DMS114 treated with DMSO at 0.1 percent for 48 hours (cell line): ENCODE measurements at regions not wholly inside any gene's neighbourhood (a gene's known extent, or its start where the extent isn't known, plus 50 kb on each side); places are given as distances from the start of the nearest gene placed in this dataset.

ENCODE experiments used
- DNase-seq: peaks from one replicate; lab custom pipeline; 2025; ENCODE audit not compliant: unreplicated experiment; lab: John Stamatoyannopoulos, UW

- DNase-seq = no peak
Measured at GRCh38 chr2:217058791-217059755, 199.2 kb upstream of the TNP1 start.

DNA sequence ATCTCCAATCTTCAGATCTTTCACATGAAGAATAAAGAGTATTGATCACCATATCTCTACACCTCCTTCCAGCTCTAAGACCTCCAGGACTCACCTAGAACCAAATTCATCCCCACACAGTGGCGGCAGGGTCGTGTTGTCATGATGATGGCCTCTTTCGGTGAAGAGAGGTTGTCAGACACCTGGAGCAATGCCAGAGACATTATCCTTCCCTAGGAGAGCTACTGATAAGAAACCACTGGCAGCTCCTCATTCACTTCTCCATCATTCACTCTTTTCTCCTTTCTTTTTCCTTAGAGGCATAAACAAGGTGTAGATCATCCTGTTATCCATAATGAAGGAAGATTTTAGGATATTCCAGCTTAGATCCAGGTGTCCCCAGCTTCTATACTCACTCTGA is 197.9 kb upstream of the TNP1 start:
- no peak for DNase-seq

GRCh38 chr2:217055624-217056023 is 195.8 kb upstream of the TNP1 start:
- no peak for DNase-seq

GRCh38 chr2:217054791-217055190 is 194.9 kb upstream of the TNP1 start:
- DNase-seq = no peak

- no peak for DNase-seq
Measured at GRCh38 chr2:217052856-217053577, 193.2 kb upstream of the TNP1 start.

DNA sequence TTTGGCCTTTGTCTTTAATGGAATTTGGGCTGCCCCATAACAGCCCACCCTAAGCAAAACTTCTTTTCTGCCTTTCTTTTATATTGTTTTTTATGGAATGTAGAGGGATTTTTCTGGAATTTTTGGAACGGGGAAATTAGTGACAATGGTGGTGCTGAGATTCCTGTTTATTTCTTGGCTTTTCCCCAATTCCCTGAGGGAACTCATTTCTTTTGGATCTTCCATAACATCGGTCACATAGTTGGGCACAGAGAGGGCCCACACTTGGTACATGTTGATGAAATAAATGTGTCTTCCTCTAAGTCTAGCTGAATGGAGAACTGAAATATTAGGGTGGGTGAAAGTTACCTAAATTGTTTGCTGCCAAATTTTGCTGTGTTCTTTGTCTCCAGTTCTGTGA is 191.6 kb upstream of the TNP1 start:
- DNase-seq = no peak

DNA sequence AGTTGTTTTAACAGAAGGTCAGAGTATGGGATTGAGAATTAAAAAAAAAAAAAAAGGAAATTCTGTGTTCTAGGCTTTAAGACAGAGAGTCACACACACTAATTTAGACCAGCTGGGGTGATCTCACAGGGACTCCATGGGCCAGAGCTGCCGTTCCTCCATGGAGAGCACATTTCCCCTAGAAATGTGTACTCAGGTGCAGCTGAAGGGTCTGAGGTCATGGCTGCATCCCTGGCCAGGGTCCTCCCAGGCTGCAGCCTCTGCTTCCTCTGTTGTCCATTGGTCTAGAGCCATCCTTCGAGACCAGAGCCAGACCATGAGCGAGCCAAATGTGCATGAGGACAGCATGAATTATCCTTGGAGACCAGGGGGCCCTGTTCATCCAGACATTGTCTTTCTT is 190.1 kb upstream of the TNP1 start:
- no peak for DNase-seq

GRCh38 chr2:217049422-217049821 is 189.6 kb upstream of the TNP1 start:
- DNase-seq = no peak

GRCh38 chr2:217048730-217049129 is 188.9 kb upstream of the TNP1 start:
- no peak for DNase-seq

DNA sequence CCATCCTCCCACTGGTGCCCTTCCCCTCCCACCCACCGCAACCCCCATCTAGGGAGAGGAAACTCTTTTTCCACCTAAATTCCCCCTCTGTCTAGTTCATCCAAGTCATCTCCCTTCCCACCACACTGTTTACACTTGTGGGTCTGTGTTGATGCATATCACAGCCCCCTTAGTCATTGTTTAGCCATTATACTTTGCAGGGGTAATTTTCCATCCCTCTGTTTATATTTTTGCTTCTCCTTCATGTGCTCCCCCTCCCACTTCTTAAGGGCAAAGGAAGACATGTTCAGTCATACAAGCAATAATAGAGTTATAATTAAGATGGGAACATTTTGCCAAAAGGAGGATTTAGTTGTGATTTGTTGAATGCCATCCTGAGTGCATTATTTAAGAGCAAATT is 187.8 kb upstream of the TNP1 start:
- no peak for DNase-seq

DNA sequence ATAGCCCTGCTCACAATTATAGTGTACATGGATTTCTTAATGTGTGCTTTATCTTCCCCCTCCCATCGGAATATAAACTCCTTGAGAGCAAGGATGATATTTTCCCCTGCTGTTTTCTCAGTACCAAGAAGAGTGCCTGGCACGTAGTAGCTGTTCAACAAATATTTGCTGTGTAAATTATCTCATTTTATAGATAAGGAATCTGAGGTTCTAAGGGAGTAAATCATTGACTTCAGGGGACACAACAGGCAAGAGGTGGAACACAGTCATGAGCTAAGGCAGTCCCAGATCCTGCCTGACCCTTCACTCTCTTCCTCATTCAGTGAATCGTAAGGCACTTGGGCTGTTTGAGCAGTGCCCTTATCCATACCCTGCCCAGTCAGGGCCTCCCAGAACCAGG is 187.3 kb upstream of the TNP1 start:
- DNase-seq = no peak

GRCh38 chr2:217045700-217046475 is 186.0 kb upstream of the TNP1 start:
- no peak for DNase-seq

DNA sequence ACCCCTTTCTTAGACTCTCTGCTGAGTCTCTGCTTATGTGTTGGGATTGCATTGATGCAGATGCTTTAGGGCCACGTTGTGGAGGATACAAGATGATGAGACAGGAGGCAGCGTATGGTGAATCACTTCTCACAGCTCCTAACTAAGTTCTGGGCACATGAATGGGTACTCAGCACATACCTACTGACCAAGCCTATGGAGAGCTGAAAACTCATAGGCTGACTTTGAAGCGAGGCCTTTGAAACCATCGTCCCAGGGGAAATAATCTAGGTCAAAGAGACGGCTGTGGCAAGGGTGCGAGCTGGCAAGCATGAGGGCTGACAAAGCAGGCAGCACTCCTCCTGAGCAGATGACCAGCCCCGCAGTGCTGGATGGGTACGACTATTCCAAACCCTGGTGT is 180.2 kb upstream of the TNP1 start:
- no peak for DNase-seq

GRCh38 chr2:217038001-217038400 is 178.1 kb upstream of the TNP1 start:
- no peak for DNase-seq

GRCh38 chr2:217037353-217037752 is 177.5 kb upstream of the TNP1 start:
- DNase-seq = no peak

- no peak for DNase-seq
Measured at GRCh38 chr2:217035967-217036366, 176.1 kb upstream of the TNP1 start.

- no peak for DNase-seq
Measured at GRCh38 chr2:217033186-217033585, 173.3 kb upstream of the TNP1 start.

DNA sequence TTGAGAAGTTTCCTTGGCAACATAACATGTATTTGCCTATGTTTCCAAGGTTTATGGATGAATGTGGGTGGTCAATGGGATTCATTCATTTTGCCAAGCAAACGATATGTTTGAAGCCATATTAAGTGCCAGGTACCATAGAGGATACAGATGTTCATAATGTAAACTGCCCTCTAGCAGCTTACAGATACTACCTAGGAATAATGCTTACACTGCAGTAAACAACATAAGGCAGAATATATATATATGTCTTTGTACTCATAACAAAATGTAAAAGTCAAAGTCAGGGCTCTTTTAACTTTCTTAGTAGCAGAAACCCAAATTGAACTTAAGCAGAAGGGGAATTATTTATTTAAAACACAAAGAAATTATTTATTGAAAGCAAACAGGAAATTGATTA is 171.6 kb upstream of the TNP1 start:
- no peak for DNase-seq

- DNase-seq = no peak
Measured at GRCh38 chr2:217030081-217030480, 170.2 kb upstream of the TNP1 start.

DNA sequence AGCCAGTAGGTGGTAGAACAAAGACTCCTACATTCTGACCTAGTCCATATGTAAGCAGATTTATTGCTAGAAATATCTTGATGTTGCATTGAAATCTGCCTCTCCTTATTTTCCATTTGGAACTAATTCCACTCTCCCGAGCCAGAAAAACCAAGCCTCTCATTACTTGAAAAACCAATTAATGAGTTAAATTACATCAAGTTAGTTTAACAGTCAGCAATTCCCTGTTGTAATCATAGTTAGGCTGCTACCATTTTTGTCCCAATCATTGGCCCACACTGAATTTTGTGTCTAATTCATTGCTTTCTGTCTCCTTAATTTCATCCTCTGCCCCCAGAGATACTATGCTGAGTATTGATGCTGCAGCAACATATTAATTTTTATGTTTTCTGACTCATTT is 168.3 kb upstream of the TNP1 start:
- DNase-seq = no peak

- no peak for DNase-seq
Measured at GRCh38 chr2:217027414-217027813, 167.6 kb upstream of the TNP1 start.

DNA sequence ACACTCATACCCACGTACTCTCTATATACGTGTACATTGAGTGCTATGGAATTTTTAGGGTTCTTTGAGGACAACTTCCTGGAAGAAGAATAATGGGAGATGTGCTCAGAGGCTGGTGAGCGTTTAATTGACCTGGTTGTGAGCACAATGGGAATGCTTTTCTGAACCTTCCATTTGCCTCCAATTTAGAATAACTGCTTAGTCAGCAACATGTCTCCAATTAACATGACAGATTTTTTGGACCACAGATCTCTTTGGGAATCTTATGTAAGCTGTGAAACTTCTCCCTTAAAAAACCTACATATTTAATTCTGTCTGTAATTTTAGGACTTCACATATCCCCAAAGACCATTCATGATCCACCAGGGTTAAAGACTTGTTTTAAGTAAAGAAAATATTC is 166.7 kb upstream of the TNP1 start:
- no peak for DNase-seq
